ENCODE measurements at regions not wholly inside any gene's neighbourhood (a gene's known extent, or its start where the extent isn't known, plus 50 kb on each side); places are given as distances from the start of the nearest gene placed in this dataset.

- H2BK12ac ChIP-seq (ENCODE audit: low read length in 2 of 2) = no peak overlapping the region
- H2AFZ ChIP-seq (ENCODE audit: low read depth, low read length) = no peak overlapping the region
- 67% methylated on average over 14 of the region's 14 CpGs for WGBS
- no peak overlapping the region for H4K91ac ChIP-seq (ENCODE audit: low read length)
- no peak overlapping the region for H3K4ac ChIP-seq (ENCODE audit: low read depth in 1 of 2, low read length in 2 of 2)
- no peaks in the 10 kb centered on the region for H3K36me3 ChIP-seq (ENCODE audit: control insufficient read depth in 1 of 2, insufficient read depth in 2 of 2, low read depth in 1 of 2, low read length in 2 of 2)
- H4K8ac ChIP-seq (ENCODE audit: low read length) = no peak overlapping the region
- no peak overlapping the region for H3K27ac ChIP-seq (ENCODE audit: low read length, poor library complexity, severe bottlenecking)
- peaks cover 0 to 76% of the 10 kb centered on the region in 2 experiments for H3K27me3 ChIP-seq (ENCODE audit: control insufficient read depth in 1 of 2, insufficient read depth in 1 of 2, low read length in 2 of 2)
- no peaks in the 10 kb centered on the region for H3K9me3 ChIP-seq (ENCODE audit: control insufficient read depth, low read length)
- H2BK15ac ChIP-seq (ENCODE audit: low read depth, poor library complexity, severe bottlenecking) = no peak overlapping the region
- no peak overlapping the region for H3K14ac ChIP-seq (ENCODE audit: low read length in 2 of 2)
- no peak overlapping the region for H2BK5ac ChIP-seq (ENCODE audit: low read depth, low read length, poor library complexity, severe bottlenecking)
- no peak overlapping the region for H3K18ac ChIP-seq (ENCODE audit: low read depth in 1 of 2, low read length in 2 of 2)
- H3K4me3 ChIP-seq (ENCODE audit: insufficient read depth in 1 of 2, low read depth in 1 of 2, low read length in 2 of 2) = no peak overlapping the region
- peaks cover 6% of the 10 kb centered on the region for H3K4me1 ChIP-seq (ENCODE audit: control insufficient read depth, insufficient read depth, low read depth, low read length)
- no peak overlapping the region for H3K9ac ChIP-seq (ENCODE audit: low read length)
- DNase-seq = no peak
- H2BK120ac ChIP-seq (ENCODE audit: low read depth, low read length) = no peak overlapping the region
- no peak overlapping the region for H3K4me2 ChIP-seq (ENCODE audit: low read length, poor library complexity, severe bottlenecking)
- no peaks in the 10 kb centered on the region for H3K79me1 ChIP-seq (replicated peaks; ENCODE audit: low read length, poor library complexity, severe bottlenecking)
- no peak overlapping the region for H2AK5ac ChIP-seq (ENCODE audit: low read length, severe bottlenecking)
- H3K23ac ChIP-seq (ENCODE audit: low read length in 2 of 2) = no peak overlapping the region
These were observed 259.7 kb downstream of the MN1 start for GRCh38 chr22:27541836-27542235.

- Histone ChIP-seq H3K79me1 (replicated peaks; ENCODE audit: low read length, poor library complexity, severe bottlenecking) (no peaks in the 10 kb centered on the region), H3K23ac (ENCODE audit: low read length in 2 of 2) (no peak overlapping the region), H3K4me1 (ENCODE audit: control insufficient read depth, insufficient read depth, low read depth, low read length) (peaks cover 3% of the 10 kb centered on the region), H4K91ac (ENCODE audit: low read length) (no peak overlapping the region), H3K14ac (ENCODE audit: low read length in 2 of 2) (no peak overlapping the region), H3K9ac (ENCODE audit: low read length) (no peak overlapping the region), H3K9me3 (ENCODE audit: control insufficient read depth, low read length) (no peaks in the 10 kb centered on the region), H3K27me3 (ENCODE audit: control insufficient read depth in 1 of 2, insufficient read depth in 1 of 2, low read length in 2 of 2) (peaks cover 0 to 75% of the 10 kb centered on the region in 2 experiments), H3K36me3 (ENCODE audit: control insufficient read depth in 1 of 2, insufficient read depth in 2 of 2, low read depth in 1 of 2, low read length in 2 of 2) (no peaks in the 10 kb centered on the region), H2AK5ac (ENCODE audit: low read length, severe bottlenecking) (no peak overlapping the region), H3K27ac (ENCODE audit: low read length, poor library complexity, severe bottlenecking) (no peak overlapping the region), H2AFZ (ENCODE audit: low read depth, low read length) (no peak overlapping the region), H2BK15ac (ENCODE audit: low read depth, poor library complexity, severe bottlenecking) (no peak overlapping the region), H3K4me3 (ENCODE audit: insufficient read depth in 1 of 2, low read depth in 1 of 2, low read length in 2 of 2) (no peak overlapping the region), H2BK5ac (ENCODE audit: low read depth, low read length, poor library complexity, severe bottlenecking) (no peak overlapping the region), H3K4me2 (ENCODE audit: low read length, poor library complexity, severe bottlenecking) (no peak overlapping the region), H2BK12ac (ENCODE audit: low read length in 2 of 2) (no peak overlapping the region), H4K8ac (ENCODE audit: low read length) (no peak overlapping the region), H3K4ac (ENCODE audit: low read depth in 1 of 2, low read length in 2 of 2) (no peak overlapping the region), H2BK120ac (ENCODE audit: low read depth, low read length) (no peak overlapping the region), H3K18ac (ENCODE audit: low read depth in 1 of 2, low read length in 2 of 2) (no peak overlapping the region)
- WGBS = 84% methylated on average over 6 of the region's 6 CpGs
- DNase-seq = no peak
These were observed 259.0 kb downstream of the MN1 start for GRCh38 chr22:27542602-27543001.

GRCh38 chr22:27543460-27543859 lies 258.1 kb downstream of the MN1 start:
- 90% methylated on average over 2 of the region's 2 CpGs for WGBS

GRCh38 chr22:27545085-27545484 lies 256.5 kb downstream of the MN1 start:
- Histone ChIP-seq H4K91ac (ENCODE audit: low read length) (no peak overlapping the region), H4K8ac (ENCODE audit: low read length) (no peak overlapping the region), H2AFZ (ENCODE audit: low read depth, low read length) (no peak overlapping the region), H3K14ac (ENCODE audit: low read length in 2 of 2) (no peak overlapping the region), H3K27ac (ENCODE audit: low read length, poor library complexity, severe bottlenecking) (no peak overlapping the region), H3K23ac (ENCODE audit: low read length in 2 of 2) (no peak overlapping the region), H3K79me1 (replicated peaks; ENCODE audit: low read length, poor library complexity, severe bottlenecking) (no peaks in the 10 kb centered on the region), H3K4me2 (ENCODE audit: low read length, poor library complexity, severe bottlenecking) (no peak overlapping the region), H3K9ac (ENCODE audit: low read length) (no peak overlapping the region), H3K36me3 (ENCODE audit: control insufficient read depth in 1 of 2, insufficient read depth in 2 of 2, low read depth in 1 of 2, low read length in 2 of 2) (no peaks in the 10 kb centered on the region), H3K4ac (ENCODE audit: low read depth in 1 of 2, low read length in 2 of 2) (no peak overlapping the region), H3K27me3 (ENCODE audit: control insufficient read depth in 1 of 2, insufficient read depth in 1 of 2, low read length in 2 of 2) (peaks cover 0 to 55% of the 10 kb centered on the region in 2 experiments), H3K4me1 (ENCODE audit: control insufficient read depth, insufficient read depth, low read depth, low read length) (no peaks in the 10 kb centered on the region), H2BK5ac (ENCODE audit: low read depth, low read length, poor library complexity, severe bottlenecking) (no peak overlapping the region), H2BK120ac (ENCODE audit: low read depth, low read length) (no peak overlapping the region), H3K18ac (ENCODE audit: low read depth in 1 of 2, low read length in 2 of 2) (no peak overlapping the region), H2BK12ac (ENCODE audit: low read length in 2 of 2) (no peak overlapping the region), H2AK5ac (ENCODE audit: low read length, severe bottlenecking) (no peak overlapping the region), H3K4me3 (ENCODE audit: insufficient read depth in 1 of 2, low read depth in 1 of 2, low read length in 2 of 2) (no peak overlapping the region), H2BK15ac (ENCODE audit: low read depth, poor library complexity, severe bottlenecking) (no peak overlapping the region), H3K9me3 (ENCODE audit: control insufficient read depth, low read length) (no peaks in the 10 kb centered on the region)
- 70% methylated on average over 7 of the region's 7 CpGs for WGBS
- no peak for DNase-seq

More at GRCh38 chr22:27543460-27543859, 258.1 kb downstream of the MN1 start:
- H3K4me1 ChIP-seq (ENCODE audit: control insufficient read depth, insufficient read depth, low read depth, low read length) = peaks cover 2% of the 10 kb centered on the region
- H3K4me2 ChIP-seq (ENCODE audit: low read length, poor library complexity, severe bottlenecking) = no peak overlapping the region
- H4K8ac ChIP-seq (ENCODE audit: low read length) = no peak overlapping the region
- no peak for DNase-seq
- peaks cover 0 to 66% of the 10 kb centered on the region in 2 experiments for H3K27me3 ChIP-seq (ENCODE audit: control insufficient read depth in 1 of 2, insufficient read depth in 1 of 2, low read length in 2 of 2)
- no peak overlapping the region for H2BK12ac ChIP-seq (ENCODE audit: low read length in 2 of 2)
- no peak overlapping the region for H3K9ac ChIP-seq (ENCODE audit: low read length)
- no peak overlapping the region for H3K18ac ChIP-seq (ENCODE audit: low read depth in 1 of 2, low read length in 2 of 2)
- no peaks in the 10 kb centered on the region for H3K79me1 ChIP-seq (replicated peaks; ENCODE audit: low read length, poor library complexity, severe bottlenecking)
- no peak overlapping the region for H3K23ac ChIP-seq (ENCODE audit: low read length in 2 of 2)
- no peak overlapping the region for H3K27ac ChIP-seq (ENCODE audit: low read length, poor library complexity, severe bottlenecking)
- H3K36me3 ChIP-seq (ENCODE audit: control insufficient read depth in 1 of 2, insufficient read depth in 2 of 2, low read depth in 1 of 2, low read length in 2 of 2) = no peaks in the 10 kb centered on the region
- H4K91ac ChIP-seq (ENCODE audit: low read length) = no peak overlapping the region
- H3K4me3 ChIP-seq (ENCODE audit: insufficient read depth in 1 of 2, low read depth in 1 of 2, low read length in 2 of 2) = no peak overlapping the region
- H2BK15ac ChIP-seq (ENCODE audit: low read depth, poor library complexity, severe bottlenecking) = no peak overlapping the region
- H2AK5ac ChIP-seq (ENCODE audit: low read length, severe bottlenecking) = no peak overlapping the region
- no peaks in the 10 kb centered on the region for H3K9me3 ChIP-seq (ENCODE audit: control insufficient read depth, low read length)
- no peak overlapping the region for H2AFZ ChIP-seq (ENCODE audit: low read depth, low read length)
- H2BK5ac ChIP-seq (ENCODE audit: low read depth, low read length, poor library complexity, severe bottlenecking) = no peak overlapping the region
- no peak overlapping the region for H3K14ac ChIP-seq (ENCODE audit: low read length in 2 of 2)
- H3K4ac ChIP-seq (ENCODE audit: low read depth in 1 of 2, low read length in 2 of 2) = no peak overlapping the region
- no peak overlapping the region for H2BK120ac ChIP-seq (ENCODE audit: low read depth, low read length)
